ENCODE measurements at regions not wholly inside any gene's neighbourhood (a gene's known extent, or its start where the extent isn't known, plus 50 kb on each side); places are given as distances from the start of the nearest gene placed in this dataset.

- no peak overlapping the region for H3K18ac ChIP-seq (ENCODE audit: extremely low read depth, low read length)
- H2AK5ac ChIP-seq (ENCODE audit: low read depth, low read length): no peak overlapping the region
- no peak overlapping the region for H4K91ac ChIP-seq (replicated peaks; ENCODE audit: insufficient read length, low read length)
- H3K27ac ChIP-seq (ENCODE audit: low read depth, low read length): no peak overlapping the region
- no peak overlapping the region for H2AFZ ChIP-seq (ENCODE audit: low read length)
- no peak overlapping the region for H3K4ac ChIP-seq (replicated peaks; ENCODE audit: insufficient read length, low read depth, low read length)
- H2BK15ac ChIP-seq (ENCODE audit: low read length): no peak overlapping the region
- H3K79me1 ChIP-seq (ENCODE audit: low read depth, low read length): no peaks in the 10 kb centered on the region
- H4K5ac ChIP-seq (ENCODE audit: insufficient read length, low read depth, low read length): no peak overlapping the region
- ChIA-PET POLR2A (ENCODE audit: partially characterized antibody) (no interaction called here), CTCF (ENCODE audit: partially characterized antibody) (no interaction called here)
- FAIRE-seq (no peak), DNase-seq (ENCODE audit: low read depth in 1 of 2, low spot score in 2 of 2) (no peak)
- no peak overlapping the region for H3K4me2 ChIP-seq (ENCODE audit: insufficient read depth in 1 of 2, low read depth in 2 of 2, low read length in 2 of 2)
- 83% methylated on average over 4 of the region's 4 CpGs; no CpG with 5 or more reads in 1 of the 2 experiments for WGBS, 2 experiments (ENCODE audit: extremely low coverage in 1 of 2, insufficient coverage in 1 of 2, insufficient read length in 1 of 2, insufficient replicate concordance in 2 of 2, low coverage in 1 of 2, low lambda C conversion rate in 2 of 2, missing lambda C conversion rate in 1 of 2)
- no peak overlapping the region for H3K23ac ChIP-seq (ENCODE audit: insufficient read length)
- H3K4me3 ChIP-seq (ENCODE audit: extremely low read depth in 1 of 4, insufficient read depth in 2 of 4, low read depth in 3 of 4, low read length in 4 of 4): no peak overlapping the region
- H3K79me2 ChIP-seq (ENCODE audit: control insufficient read depth in 1 of 2, insufficient read depth in 2 of 2, low read length in 2 of 2): no peaks in the 10 kb centered on the region
- no peak overlapping the region for H2BK5ac ChIP-seq (ENCODE audit: low read depth, low read length)
- H3K9ac ChIP-seq (replicated peaks in 1 of 4; ENCODE audit: extremely low read depth in 1 of 4, low read depth in 3 of 4, low read length in 3 of 4): no peak overlapping the region
- no peaks in the 10 kb centered on the region for H3K9me3 ChIP-seq (ENCODE audit: insufficient read depth in 2 of 2, low read depth in 1 of 2, low read length in 1 of 2)
- no peaks in the 10 kb centered on the region for H3K36me3 ChIP-seq (ENCODE audit: control insufficient read depth in 2 of 4, insufficient read depth in 4 of 4, low read length in 3 of 4)
- H4K20me1 ChIP-seq (replicated peaks in 1 of 2; ENCODE audit: control insufficient read depth in 1 of 2, insufficient read depth in 2 of 2, low read length in 2 of 2): no peaks in the 10 kb centered on the region
- H2BK20ac ChIP-seq (ENCODE audit: low read length): no peak overlapping the region
- no peak overlapping the region for H3K14ac ChIP-seq (ENCODE audit: insufficient read length)
- no peak overlapping the region for H2BK12ac ChIP-seq (ENCODE audit: low read depth, low read length)
- no peak overlapping the region for H3K56ac ChIP-seq (replicated peaks; ENCODE audit: insufficient read length, low read depth, low read length)
- H3K27me3 ChIP-seq (replicated peaks in 1 of 4; ENCODE audit: control insufficient read depth in 3 of 4, extremely low read depth in 1 of 4, insufficient read depth in 3 of 4, low read length in 3 of 4): no peaks in the 10 kb centered on the region
- H2BK120ac ChIP-seq (replicated peaks; ENCODE audit: low read depth, low read length): no peak overlapping the region
- no peaks in the 10 kb centered on the region for H3K4me1 ChIP-seq (replicated peaks in 1 of 4; ENCODE audit: control insufficient read depth in 3 of 4, insufficient read depth in 4 of 4, low read length in 3 of 4)
- no peak overlapping the region for H4K8ac ChIP-seq (ENCODE audit: extremely low read depth, insufficient read depth, low read length)
- no peaks in the 10 kb centered on the region for H3K23me2 ChIP-seq (ENCODE audit: low read depth, low read length)
- TF ChIP-seq ATF3 (IDR thresholded peaks at IDR 0.05; ENCODE audit: insufficient read depth, low read depth, low read length) (no peak), EGR1 (IDR thresholded peaks at IDR 0.05; ENCODE audit: borderline replicate concordance, low read depth, low read length) (no peak), E2F6 (IDR thresholded peaks at IDR 0.05) (no peak), CEBPB (IDR thresholded peaks at IDR 0.05; ENCODE audit: low read depth, low read length) (no peak), SP2 (IDR thresholded peaks at IDR 0.05; ENCODE audit: low read length) (no peak), KDM4A (IDR thresholded peaks at IDR 0.05; ENCODE audit: low read depth, low read length, severe bottlenecking) (no peak), JUND (IDR thresholded peaks at IDR 0.05; ENCODE audit: low read length) (no peak), ASH2L (IDR thresholded peaks at IDR 0.05; ENCODE audit: low read length) (no peak)
These were observed 622.4 kb upstream of the TBX3 start for GRCh38 chr12:115306380-115306779.

Data from H1 (cell line).